ENCODE measurements at regions not wholly inside any gene's neighbourhood (a gene's known extent, or its start where the extent isn't known, plus 50 kb on each side); places are given as distances from the start of the nearest gene placed in this dataset.

DNA sequence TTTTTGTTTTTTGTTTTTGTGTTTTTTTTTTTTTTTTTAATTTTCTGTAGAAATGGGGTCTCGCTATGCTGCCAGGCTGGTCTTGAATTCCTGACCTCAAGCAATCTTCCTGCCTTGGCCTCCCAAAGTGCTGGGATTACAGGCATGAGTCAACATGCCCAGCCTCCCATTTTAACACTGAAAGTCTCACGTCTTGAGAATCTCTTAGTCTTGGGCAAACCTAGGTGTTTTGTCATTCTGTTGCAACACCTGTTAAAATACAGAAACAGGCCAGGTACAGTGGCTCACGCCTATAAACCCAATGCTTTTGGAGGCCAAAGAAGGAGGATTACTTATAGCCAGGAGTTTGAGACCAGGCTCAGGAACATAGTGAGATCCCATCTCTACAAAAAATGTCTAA is 599.0 kb downstream of the TLR4 start:
- TF ChIP-seq POLR2A (IDR thresholded peaks at IDR 0.05): no peak
- TF ChIP-seq, protein P1, sequence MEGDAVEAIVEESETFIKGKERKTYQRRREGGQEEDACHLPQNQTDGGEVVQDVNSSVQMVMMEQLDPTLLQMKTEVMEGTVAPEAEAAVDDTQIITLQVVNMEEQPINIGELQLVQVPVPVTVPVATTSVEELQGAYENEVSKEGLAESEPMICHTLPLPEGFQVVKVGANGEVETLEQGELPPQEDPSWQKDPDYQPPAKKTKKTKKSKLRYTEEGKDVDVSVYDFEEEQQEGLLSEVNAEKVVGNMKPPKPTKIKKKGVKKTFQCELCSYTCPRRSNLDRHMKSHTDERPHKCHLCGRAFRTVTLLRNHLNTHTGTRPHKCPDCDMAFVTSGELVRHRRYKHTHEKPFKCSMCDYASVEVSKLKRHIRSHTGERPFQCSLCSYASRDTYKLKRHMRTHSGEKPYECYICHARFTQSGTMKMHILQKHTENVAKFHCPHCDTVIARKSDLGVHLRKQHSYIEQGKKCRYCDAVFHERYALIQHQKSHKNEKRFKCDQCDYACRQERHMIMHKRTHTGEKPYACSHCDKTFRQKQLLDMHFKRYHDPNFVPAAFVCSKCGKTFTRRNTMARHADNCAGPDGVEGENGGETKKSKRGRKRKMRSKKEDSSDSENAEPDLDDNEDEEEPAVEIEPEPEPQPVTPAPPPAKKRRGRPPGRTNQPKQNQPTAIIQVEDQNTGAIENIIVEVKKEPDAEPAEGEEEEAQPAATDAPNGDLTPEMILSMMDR (IDR thresholded peaks at IDR 0.05): no peak
- H3K4me3 ChIP-seq: no peak overlapping the region
- no peaks in the 10 kb centered on the region for H3K27me3 ChIP-seq
- H3K4me1 ChIP-seq (replicated peaks in 1 of 2): no peaks in the 10 kb centered on the region
- DNase-seq: no peak
- no peaks in the 10 kb centered on the region for H3K9me3 ChIP-seq (replicated peaks in 1 of 3)
- H3K27ac ChIP-seq: no peak overlapping the region
- intact Hi-C loops (cut with DNase I): no loop called here
- 54 to 69% (median 58%) methylated on average over 3 of the region's 3 CpGs for WGBS, 4 donors
- no peaks in the 10 kb centered on the region for H3K36me3 ChIP-seq (replicated peaks in 1 of 2)

DNA sequence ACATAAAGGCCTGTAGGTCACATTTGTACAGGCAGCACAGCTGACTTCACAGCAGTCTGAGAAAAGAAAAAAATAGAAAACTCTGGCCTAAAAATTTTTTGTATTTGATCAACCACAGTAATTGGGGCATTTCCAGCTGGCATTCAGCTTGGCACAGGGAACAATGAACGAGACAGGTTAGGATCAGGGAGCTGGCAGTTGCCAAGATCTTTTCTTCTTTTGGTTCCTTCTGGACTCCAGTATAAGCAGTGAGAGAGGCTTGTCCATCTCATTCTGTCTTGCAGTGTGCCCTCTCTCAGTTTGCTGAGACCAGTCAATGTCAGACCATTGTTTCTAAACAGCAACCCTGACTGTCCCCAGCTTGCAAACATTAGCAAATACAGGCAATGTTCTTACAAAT is 601.1 kb downstream of the TLR4 start:
- no peak for TF ChIP-seq POLR2A (IDR thresholded peaks at IDR 0.05)
- TF ChIP-seq, protein P1 (IDR thresholded peaks at IDR 0.05): no peak
- no peak overlapping the region for H3K27ac ChIP-seq
- no peaks in the 10 kb centered on the region for H3K36me3 ChIP-seq (replicated peaks in 1 of 2)
- peak in 3 of 7 donors; percentile 15 to 38 (median 33) for DNase-seq
- H3K27me3 ChIP-seq: no peaks in the 10 kb centered on the region
- 8 to 34% (median 19%) methylated on average over 1 of the region's 1 CpG for WGBS, 4 donors
- no peaks in the 10 kb centered on the region for H3K9me3 ChIP-seq (replicated peaks in 1 of 3)
- H3K4me1 ChIP-seq (replicated peaks in 1 of 2): no peaks in the 10 kb centered on the region
- intact Hi-C loops (cut with DNase I): no loop called here
- H3K4me3 ChIP-seq: no peak overlapping the region

DNA sequence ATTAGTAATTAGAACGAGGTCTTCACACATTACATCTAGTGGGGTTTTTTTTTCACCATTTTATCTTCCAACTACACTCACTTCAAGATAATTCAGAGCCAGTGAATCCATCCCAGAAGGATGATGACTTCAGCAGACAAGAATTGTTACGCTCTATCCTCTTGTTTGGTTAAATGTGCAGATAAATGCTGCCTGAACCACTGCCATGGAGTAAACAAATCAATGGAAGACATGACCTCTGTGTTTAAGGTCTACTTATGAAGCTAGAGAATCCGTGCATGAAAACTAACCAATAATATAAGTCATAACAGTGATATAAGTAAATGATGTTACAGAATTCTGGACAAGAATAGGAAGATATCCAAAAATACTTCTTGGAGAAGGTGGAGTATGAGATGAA is 602.6 kb downstream of the TLR4 start:
- Histone ChIP-seq H3K27ac (no peak overlapping the region), H3K9me3 (replicated peaks in 1 of 3) (no peaks in the 10 kb centered on the region), H3K4me3 (no peak overlapping the region), H3K27me3 (no peaks in the 10 kb centered on the region), H3K4me1 (replicated peaks in 1 of 2) (no peaks in the 10 kb centered on the region), H3K36me3 (replicated peaks in 1 of 2) (no peaks in the 10 kb centered on the region)
- no peak for TF ChIP-seq POLR2A (IDR thresholded peaks at IDR 0.05)
- TF ChIP-seq, protein P1 (IDR thresholded peaks at IDR 0.05): no peak
- intact Hi-C loops (cut with DNase I): no loop called here
- WGBS, 4 donors: 47 to 58% (median 55%) methylated on average over 3 of the region's 3 CpGs
- DNase-seq: no peak

DNA sequence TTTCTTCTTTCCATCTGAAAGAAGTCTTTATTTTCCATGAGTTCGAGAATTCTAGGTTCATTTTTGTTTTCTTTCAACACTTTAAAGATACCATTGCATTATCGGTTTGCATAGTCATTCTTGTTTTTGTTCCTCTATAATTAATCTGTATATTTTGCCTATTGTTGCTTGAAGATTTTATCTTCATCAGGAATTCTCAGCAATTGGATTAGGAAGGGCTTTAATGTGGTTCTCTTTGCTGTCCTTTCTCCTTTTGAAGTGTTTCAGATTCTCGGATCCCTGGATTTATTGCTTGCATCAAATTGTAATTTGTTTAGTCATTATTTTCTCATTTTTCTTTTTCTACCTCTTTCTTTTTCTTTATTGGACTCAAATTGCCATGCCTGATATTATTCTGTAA is 609.8 kb downstream of the TLR4 start:
- H3K4me1 ChIP-seq (replicated peaks in 1 of 2): no peaks in the 10 kb centered on the region
- no peaks in the 10 kb centered on the region for H3K27me3 ChIP-seq
- no peaks in the 10 kb centered on the region for H3K36me3 ChIP-seq (replicated peaks in 1 of 2)
- H3K9me3 ChIP-seq (replicated peaks in 1 of 3): no peaks in the 10 kb centered on the region
- H3K27ac ChIP-seq: no peak overlapping the region
- DNase-seq: no peak
- H3K4me3 ChIP-seq: no peak overlapping the region
- intact Hi-C loops (cut with DNase I): no loop called here
- 58 to 79% (median 71%) methylated on average over 3 of the region's 3 CpGs for WGBS, 4 donors
- no peak for TF ChIP-seq POLR2A (IDR thresholded peaks at IDR 0.05)
- TF ChIP-seq, protein P1 (IDR thresholded peaks at IDR 0.05): no peak

Measured in adrenal gland (tissue), 9 donors.